HepG2 (cell line): ENCODE measurements at regions not wholly inside any gene's neighbourhood (a gene's known extent, or its start where the extent isn't known, plus 50 kb on each side); places are given as distances from the start of the nearest gene placed in this dataset.

ENCODE experiments used
- ATAC-seq: fragments of 200-7000 bp; cut with Tn5 transposase; 3 replicates; pipeline ENCODE4 v1.9.1; 2020; ENCODE audit warnings: mild to moderate bottlenecking, moderate library complexity
- BruUV-seq: library from RNA; stranded (reverse); fragments of 400-500 nt; replicated peaks from 2 replicates; lab custom pipeline; 2021; lab: Mats Ljungman, UMichigan
- CTCF ChIA-PET: fragments of 300-600 bp; formaldehyde crosslinking; extraction: SDS; loops from one replicate; lab custom pipeline; 2021; ENCODE audit warnings: low total read pairs, inconsistent platforms, low intra/inter-chr PET ratio; lab: Yijun Ruan, JAX
- POLR2A ChIA-PET: fragments of 350-600 bp; sonication (Branson Sonifier 250); formaldehyde crosslinking; loops from one replicate; lab custom pipeline; 2020; ENCODE audit warnings: antibody characterized with exemption, inconsistent platforms; lab: Yijun Ruan, JAX
- DNase-seq: peaks from one replicate; pipeline ENCODE4 v3.0.0-alpha.2; 2015; ENCODE audit warnings: low spot score
- FAIRE-seq: peaks from 3 replicates; lab custom pipeline; 2011; peaks lifted over from hg19 to GRCh38; lab: Jason Lieb, UNC
- H2AFZ ChIP-seq: one replicate; pipeline ENCODE4 v1.6.1; 2011; ENCODE audit warnings: low read length, inconsistent platforms
- H3K27ac ChIP-seq: fragments of 300-600 bp; 3 replicates; pipeline ENCODE4 v1.8.0; 2011; ENCODE audit warnings: mixed run types, mild to moderate bottlenecking, mixed read lengths, low read length, inconsistent platforms; ENCODE audit not compliant: insufficient read depth; ENCODE audit errors: extremely low read length
- H3K27me3 ChIP-seq, 2 experiments: fragments of 200-600 bp in 1 of 2; 2 replicates in 1 of 2; 3 replicates in 1 of 2; pipeline versions ENCODE4 v1.6.0 to v1.8.0; 2011; ENCODE audit warnings: low read length in 2 of 2, mild to moderate bottlenecking in 2 of 2, moderate library complexity in 2 of 2, inconsistent platforms in 1 of 2; ENCODE audit not compliant: insufficient read depth in 2 of 2, control insufficient read depth in 1 of 2
- H3K36me3 ChIP-seq, 2 experiments: fragments of 200-600 bp in 1 of 2; replicated peaks in 1 of 2; 2 replicates in 1 of 2; 3 replicates in 1 of 2; pipeline versions ENCODE4 v1.5.1 to v1.8.0; 2011; ENCODE audit warnings: low read length in 2 of 2, inconsistent platforms in 1 of 2; ENCODE audit not compliant: insufficient read depth in 2 of 2, control insufficient read depth in 1 of 2
- H3K4me1 ChIP-seq: 2 replicates; pipeline ENCODE4 v1.5.1; 2012; ENCODE audit warnings: low read length, inconsistent platforms; ENCODE audit not compliant: insufficient read depth
- H3K4me2 ChIP-seq: 2 replicates; pipeline ENCODE4 v1.6.0; 2011; ENCODE audit warnings: low read depth, low read length, inconsistent platforms
- H3K4me3 ChIP-seq, 3 experiments: fragments of 200-600 bp in 1 of 3; sonication (generic), shearing (Covaris generic) in 1 of 3; replicated peaks in 1 of 3; 2 replicates each; pipeline ENCODE4 v1.5.1; 2011 to 2016; ENCODE audit warnings: low read length in 3 of 3, inconsistent platforms in 2 of 3, low read depth in 2 of 3, mild to moderate bottlenecking in 2 of 3, control low read depth in 1 of 3, mixed read lengths in 1 of 3; ENCODE audit not compliant: insufficient read depth in 1 of 3
- H3K79me2 ChIP-seq: one replicate; pipeline ENCODE4 v1.6.1; 2011; ENCODE audit warnings: low read length, inconsistent platforms; ENCODE audit not compliant: insufficient read depth
- H3K9ac ChIP-seq: 2 replicates; pipeline ENCODE4 v1.6.0; 2011; ENCODE audit warnings: mild to moderate bottlenecking, low read depth, low read length, inconsistent platforms; ENCODE audit not compliant: insufficient read depth
- H3K9me3 ChIP-seq: 2 replicates; pipeline ENCODE4 v1.5.1; 2012; ENCODE audit warnings: mild to moderate bottlenecking, low read length
- H4K20me1 ChIP-seq: 2 replicates; pipeline ENCODE4 v1.6.0; 2011; ENCODE audit warnings: inconsistent platforms, mild to moderate bottlenecking, low read length, moderate library complexity; ENCODE audit not compliant: insufficient read depth
- ADNP ChIP-seq: sonication (generic); formaldehyde crosslinking; IDR thresholded peaks from 2 replicates; pipeline ENCODE4 v1.4.0; 2020; ENCODE audit warnings: missing genetic modification reagents
- CBX2 ChIP-seq, 2 experiments: fragments of 200-600 bp in 1 of 2; sonication (generic); formaldehyde crosslinking in 1 of 2; IDR thresholded peaks; 2 replicates each; pipeline versions ENCODE4 v1.7.0 to v1.8.1; 2018 to 2022; ENCODE audit warnings: low read depth in 2 of 2, low read length in 1 of 2, mild to moderate bottlenecking in 1 of 2, missing genetic modification reagents in 1 of 2
- ERF ChIP-seq: IDR thresholded peaks from 2 replicates; pipeline ENCODE4 v1.6.1; 2018; ENCODE audit warnings: missing biosample characterization, missing genetic modification reagents
- IRF2 ChIP-seq: IDR thresholded peaks from 2 replicates; pipeline ENCODE4 v1.6.1; 2018; ENCODE audit warnings: missing genetic modification reagents, missing compliant biosample characterization
- NR2F1 ChIP-seq, 2 experiments: fragments of 450-650 bp in 1 of 2; formaldehyde crosslinking in 1 of 2; IDR thresholded peaks; 2 replicates each; pipeline versions ENCODE4 v1.5.0 to v1.6.1; 2016 to 2020; ENCODE audit warnings: mild to moderate bottlenecking in 1 of 2, missing compliant biosample characterization in 1 of 2, missing genetic modification reagents in 1 of 2, moderate library complexity in 1 of 2
- SALL2 ChIP-seq: sonication (generic); formaldehyde crosslinking; IDR thresholded peaks from 2 replicates; pipeline ENCODE4 v1.8.1; 2023; ENCODE audit warnings: mild to moderate bottlenecking, missing genetic modification reagents, inconsistent platforms
- ZNF430 ChIP-seq: sonication (generic); formaldehyde crosslinking; IDR thresholded peaks from 2 replicates; pipeline ENCODE4 v1.9.0; 2021; ENCODE audit warnings: mild to moderate bottlenecking, missing genetic modification reagents
- ZNF777 ChIP-seq: sonication (generic); formaldehyde crosslinking; IDR thresholded peaks from 2 replicates; pipeline ENCODE4 v1.4.0; 2020; ENCODE audit warnings: missing genetic modification reagents
- ZNF83 ChIP-seq: sonication (generic); formaldehyde crosslinking; IDR thresholded peaks from 2 replicates; pipeline ENCODE4 v1.4.0; 2020; ENCODE audit warnings: missing genetic modification reagents, mild to moderate bottlenecking, borderline replicate concordance
- WGBS: methylation state at CpG from one replicate; pipeline ENCODE4 v1.1.6; 2017; ENCODE audit warnings: low lambda C conversion rate; 5-methylcytosine and 5-hydroxymethylcytosine counted together
- in situ Hi-C: cut with HindIII; loops from 2 replicates; pipeline ENCODE4 v1.10.0; 2017; ENCODE audit warnings: low pct_unique_long_range_greater_than_20kb; ENCODE audit not compliant: extremely low pct_ligation_motif_present
- intact Hi-C: fragments of 100-400 bp; cut with micrococcal nuclease; formaldehyde crosslinking; loops from one replicate; pipeline ENCODE4 v1.10.0; 2022; ENCODE audit not compliant: unreplicated experiment
- TF ChIP-seq, protein P1 (sequence below): sonication (generic); formaldehyde crosslinking; IDR thresholded peaks from 2 replicates; pipeline ENCODE4 v1.5.1; 2020; ENCODE audit warnings: missing genetic modification reagents, mild to moderate bottlenecking, borderline replicate concordance
- TF ChIP-seq, protein P2 (sequence below): sonication (generic); formaldehyde crosslinking; IDR thresholded peaks from 2 replicates; pipeline ENCODE4 v1.4.0; 2020; ENCODE audit warnings: missing genetic modification reagents
- TF ChIP-seq, protein P3 (sequence below): sonication (generic); formaldehyde crosslinking; IDR thresholded peaks from 2 replicates; pipeline ENCODE4 v1.5.0; 2020; ENCODE audit warnings: missing genetic modification reagents, mild to moderate bottlenecking, borderline replicate concordance
- TF ChIP-seq, protein P4 (sequence below): sonication (generic); formaldehyde crosslinking; IDR thresholded peaks from 2 replicates; pipeline ENCODE4 v1.5.0; 2020; ENCODE audit warnings: missing genetic modification reagents
- TF ChIP-seq, protein P5 (sequence below): IDR thresholded peaks from 2 replicates; pipeline ENCODE4 v1.6.1; 2016; ENCODE audit warnings: missing genetic modification reagents, missing compliant biosample characterization

DNA sequence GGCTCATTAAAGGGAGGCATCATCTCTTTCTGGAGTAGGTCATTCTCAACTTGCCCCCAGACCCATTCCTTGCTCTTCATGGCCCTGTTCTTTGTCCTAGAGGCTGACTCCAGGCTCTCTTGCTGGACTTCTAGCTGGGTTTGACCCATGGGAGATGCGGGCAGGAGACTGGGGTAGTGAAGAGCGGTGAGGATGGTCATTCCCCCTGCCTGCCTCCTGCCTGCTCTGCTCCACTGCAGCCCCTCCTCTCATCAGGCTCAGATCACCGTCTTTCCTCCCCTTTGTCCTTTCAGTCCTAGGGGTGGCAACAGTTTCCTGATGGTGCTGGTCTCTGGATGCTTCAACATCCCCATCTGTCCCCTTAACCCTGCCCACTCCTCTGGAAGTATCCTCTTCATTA lies 170.9 kb downstream of the ABHD5 start:
- no peaks in the 10 kb centered on the region for H3K79me2 ChIP-seq
- no peak for DNase-seq
- H2AFZ ChIP-seq = no peak overlapping the region
- no peak overlapping the region for H3K4me3 ChIP-seq
- no peaks in the 10 kb centered on the region for H3K9me3 ChIP-seq
- no peak overlapping the region for H3K9ac ChIP-seq
- H3K4me2 ChIP-seq = no peak overlapping the region
- H3K36me3 ChIP-seq = no peaks in the 10 kb centered on the region
- H4K20me1 ChIP-seq = no peaks in the 10 kb centered on the region
- CTCF ChIA-PET = no interaction called here
- WGBS = 42% methylated on average over 3 of the region's 3 CpGs
- H3K27ac ChIP-seq = no peak overlapping the region
- FAIRE-seq = no peak
- BruUV-seq = no TSS peak
- peaks cover 2 to 11% of the 10 kb centered on the region in 2 experiments; a peak in 4 of 5 replicates for H3K27me3 ChIP-seq
- in situ Hi-C loops = no loop called here
- no peaks in the 10 kb centered on the region for H3K4me1 ChIP-seq
- TF ChIP-seq ERF (CRISPR knock-in tag) = no peak
- TF ChIP-seq IRF2 (CRISPR knock-in tag) = no peak
- no peak for TF ChIP-seq ADNP (CRISPR knock-in tag)
- no peak for TF ChIP-seq ZNF83
- no peak for TF ChIP-seq SALL2
- no peak for TF ChIP-seq CBX2 (IDR thresholded peaks at IDR 0.05; ENCODE audit: low read depth, low read length)
- TF ChIP-seq CBX2 (CRISPR knock-in tag; IDR thresholded peaks at IDR 0.05; ENCODE audit: low read depth) = no peak
- TF ChIP-seq, protein P1, sequence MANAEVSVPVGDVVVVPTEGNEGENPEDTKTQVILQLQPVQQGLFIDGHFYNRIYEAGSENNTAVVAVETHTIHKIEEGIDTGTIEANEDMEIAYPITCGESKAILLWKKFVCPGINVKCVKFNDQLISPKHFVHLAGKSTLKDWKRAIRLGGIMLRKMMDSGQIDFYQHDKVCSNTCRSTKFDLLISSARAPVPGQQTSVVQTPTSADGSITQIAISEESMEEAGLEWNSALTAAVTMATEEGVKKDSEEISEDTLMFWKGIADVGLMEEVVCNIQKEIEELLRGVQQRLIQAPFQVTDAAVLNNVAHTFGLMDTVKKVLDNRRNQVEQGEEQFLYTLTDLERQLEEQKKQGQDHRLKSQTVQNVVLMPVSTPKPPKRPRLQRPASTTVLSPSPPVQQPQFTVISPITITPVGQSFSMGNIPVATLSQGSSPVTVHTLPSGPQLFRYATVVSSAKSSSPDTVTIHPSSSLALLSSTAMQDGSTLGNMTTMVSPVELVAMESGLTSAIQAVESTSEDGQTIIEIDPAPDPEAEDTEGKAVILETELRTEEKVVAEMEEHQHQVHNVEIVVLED = no peak
- TF ChIP-seq, protein P2, sequence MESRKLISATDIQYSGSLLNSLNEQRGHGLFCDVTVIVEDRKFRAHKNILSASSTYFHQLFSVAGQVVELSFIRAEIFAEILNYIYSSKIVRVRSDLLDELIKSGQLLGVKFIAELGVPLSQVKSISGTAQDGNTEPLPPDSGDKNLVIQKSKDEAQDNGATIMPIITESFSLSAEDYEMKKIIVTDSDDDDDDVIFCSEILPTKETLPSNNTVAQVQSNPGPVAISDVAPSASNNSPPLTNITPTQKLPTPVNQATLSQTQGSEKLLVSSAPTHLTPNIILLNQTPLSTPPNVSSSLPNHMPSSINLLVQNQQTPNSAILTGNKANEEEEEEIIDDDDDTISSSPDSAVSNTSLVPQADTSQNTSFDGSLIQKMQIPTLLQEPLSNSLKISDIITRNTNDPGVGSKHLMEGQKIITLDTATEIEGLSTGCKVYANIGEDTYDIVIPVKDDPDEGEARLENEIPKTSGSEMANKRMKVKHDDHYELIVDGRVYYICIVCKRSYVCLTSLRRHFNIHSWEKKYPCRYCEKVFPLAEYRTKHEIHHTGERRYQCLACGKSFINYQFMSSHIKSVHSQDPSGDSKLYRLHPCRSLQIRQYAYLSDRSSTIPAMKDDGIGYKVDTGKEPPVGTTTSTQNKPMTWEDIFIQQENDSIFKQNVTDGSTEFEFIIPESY (CRISPR knock-in tag) = no peak
- TF ChIP-seq ZNF430 (CRISPR knock-in tag) = no peak
- no peak for TF ChIP-seq ZNF777 (CRISPR knock-in tag)
- TF ChIP-seq, protein P3, sequence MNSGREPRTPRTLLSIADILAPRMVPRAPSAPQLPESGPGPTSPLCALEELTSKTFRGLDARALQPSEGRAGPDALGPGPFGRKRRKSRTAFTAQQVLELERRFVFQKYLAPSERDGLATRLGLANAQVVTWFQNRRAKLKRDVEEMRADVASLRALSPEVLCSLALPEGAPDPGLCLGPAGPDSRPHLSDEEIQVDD = no peak
- no peak for TF ChIP-seq NR2F1 (CRISPR knock-in tag; IDR thresholded peaks at IDR 0.05)
- TF ChIP-seq, protein P4, sequence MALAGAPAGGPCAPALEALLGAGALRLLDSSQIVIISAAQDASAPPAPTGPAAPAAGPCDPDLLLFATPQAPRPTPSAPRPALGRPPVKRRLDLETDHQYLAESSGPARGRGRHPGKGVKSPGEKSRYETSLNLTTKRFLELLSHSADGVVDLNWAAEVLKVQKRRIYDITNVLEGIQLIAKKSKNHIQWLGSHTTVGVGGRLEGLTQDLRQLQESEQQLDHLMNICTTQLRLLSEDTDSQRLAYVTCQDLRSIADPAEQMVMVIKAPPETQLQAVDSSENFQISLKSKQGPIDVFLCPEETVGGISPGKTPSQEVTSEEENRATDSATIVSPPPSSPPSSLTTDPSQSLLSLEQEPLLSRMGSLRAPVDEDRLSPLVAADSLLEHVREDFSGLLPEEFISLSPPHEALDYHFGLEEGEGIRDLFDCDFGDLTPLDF = no peak
- TF ChIP-seq, protein P5, sequence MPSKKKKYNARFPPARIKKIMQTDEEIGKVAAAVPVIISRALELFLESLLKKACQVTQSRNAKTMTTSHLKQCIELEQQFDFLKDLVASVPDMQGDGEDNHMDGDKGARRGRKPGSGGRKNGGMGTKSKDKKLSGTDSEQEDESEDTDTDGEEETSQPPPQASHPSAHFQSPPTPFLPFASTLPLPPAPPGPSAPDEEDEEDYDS (CRISPR knock-in tag) = no peak
- TF ChIP-seq, all 625 proteins: peak for 0
- POLR2A ChIA-PET = no interaction called here
- no peak for ATAC-seq
- intact Hi-C loops = no loop called here
